HFFc6 (cell line): ENCODE measurements at regions not wholly inside any gene's neighbourhood (a gene's known extent, or its start where the extent isn't known, plus 50 kb on each side); places are given as distances from the start of the nearest gene placed in this dataset.

Source experiments
- DNase-seq: peaks from one replicate; pipeline ENCODE4 v3.0.0-alpha.2; 2018
- H3K27ac Mint-ChIP-seq: 2 replicates; pipeline ENCODE4 v1.8.0; 2020; ENCODE audit warnings: mild to moderate bottlenecking, mixed read lengths
- H3K27me3 Mint-ChIP-seq: 2 replicates; pipeline ENCODE4 v1.8.0; 2021; ENCODE audit warnings: mild to moderate bottlenecking, moderate library complexity, mixed read lengths; ENCODE audit not compliant: insufficient read depth
- H3K36me3 Mint-ChIP-seq: 2 replicates; pipeline ENCODE4 v1.8.0; 2021; ENCODE audit warnings: low read depth, mixed read lengths
- H3K4me1 Mint-ChIP-seq: 2 replicates; pipeline ENCODE4 v1.8.0; 2020; ENCODE audit warnings: low read depth, mixed read lengths
- H3K4me3 Mint-ChIP-seq: 2 replicates; pipeline ENCODE4 v1.8.0; 2020; ENCODE audit warnings: mild to moderate bottlenecking, moderate library complexity, mixed read lengths
- H3K9me3 Mint-ChIP-seq: 2 replicates; pipeline ENCODE4 v1.8.0; 2020; ENCODE audit warnings: mild to moderate bottlenecking, mixed read lengths
- CTCF ChIP-seq: fragments of 200-600 bp; sonication (generic); IDR thresholded peaks from 2 replicates; pipeline ENCODE4 v1.5.0; 2021; ENCODE audit warnings: antibody characterized with exemption, mild to moderate bottlenecking

- TF ChIP-seq CTCF, result no peak
- H3K27ac Mint-ChIP-seq, result no peak overlapping the region
Measured at GRCh38 chr1:182183606-182184005, 122.1 kb upstream of the ZNF648 start.

GRCh38 chr1:182182311-182182710 is 120.8 kb upstream of the ZNF648 start:
- Mint-ChIP-seq H3K36me3 (no peaks in the 10 kb centered on the region), H3K27me3 (peaks cover 17% of the 10 kb centered on the region), H3K4me3 (no peak overlapping the region), H3K4me1 (peaks cover 24% of the 10 kb centered on the region), H3K9me3 (no peaks in the 10 kb centered on the region), H3K27ac (no peak overlapping the region)
- no peak for TF ChIP-seq CTCF
- no peak for DNase-seq

More at GRCh38 chr1:182183606-182184005, 122.1 kb upstream of the ZNF648 start:
- DNase-seq, result no peak
- no peaks in the 10 kb centered on the region for H3K36me3 Mint-ChIP-seq
- H3K9me3 Mint-ChIP-seq, result no peaks in the 10 kb centered on the region
- no peak overlapping the region for H3K4me3 Mint-ChIP-seq
- peaks cover 26% of the 10 kb centered on the region for H3K4me1 Mint-ChIP-seq
- H3K27me3 Mint-ChIP-seq, result peaks cover 21% of the 10 kb centered on the region

- Mint-ChIP-seq H3K36me3 (no peaks in the 10 kb centered on the region), H3K27me3 (peaks cover 17% of the 10 kb centered on the region), H3K9me3 (no peaks in the 10 kb centered on the region), H3K4me1 (peaks cover 12% of the 10 kb centered on the region), H3K4me3 (no peak overlapping the region), H3K27ac (no peak overlapping the region)
- TF ChIP-seq CTCF, result no peak
- DNase-seq, result no peak
Measured at GRCh38 chr1:182181167-182181572, 119.7 kb upstream of the ZNF648 start.

GRCh38 chr1:182175361-182175931 is 113.9 kb upstream of the ZNF648 start:
- Mint-ChIP-seq H3K27me3 (peaks cover 7% of the 10 kb centered on the region), H3K27ac (no peak overlapping the region), H3K4me3 (no peak overlapping the region), H3K4me1 (no peaks in the 10 kb centered on the region; the same call in 1 of the 2 replicates), H3K9me3 (no peaks in the 10 kb centered on the region), H3K36me3 (no peaks in the 10 kb centered on the region)
- DNase-seq, result no peak
- no peak for TF ChIP-seq CTCF

GRCh38 chr1:182174513-182174855 is 113.0 kb upstream of the ZNF648 start:
- DNase-seq, result no peak
- Mint-ChIP-seq H3K4me1 (no peaks in the 10 kb centered on the region; the same call in 1 of the 2 replicates), H3K27me3 (peaks cover 7% of the 10 kb centered on the region), H3K9me3 (no peaks in the 10 kb centered on the region), H3K36me3 (no peaks in the 10 kb centered on the region), H3K27ac (no peak overlapping the region), H3K4me3 (no peak overlapping the region)
- TF ChIP-seq CTCF, result no peak
